ENCODE measurements at regions not wholly inside any gene's neighbourhood (a gene's known extent, or its start where the extent isn't known, plus 50 kb on each side); places are given as distances from the start of the nearest gene placed in this dataset.

GRCh38 chr5:90289837-90290236 is 119.7 kb downstream of the CETN3 start:
- no peak for TF ChIP-seq CTCF (IDR thresholded peaks at IDR 0.05)
- H3K36me3 Mint-ChIP-seq (ENCODE audit: unreplicated experiment): no peaks in the 10 kb centered on the region
- no peak overlapping the region for H3K27ac Mint-ChIP-seq (ENCODE audit: unreplicated experiment)
- no peak for DNase-seq (ENCODE audit: extremely low spot score, unreplicated experiment)
- no peaks in the 10 kb centered on the region for H3K9me3 Mint-ChIP-seq (ENCODE audit: unreplicated experiment)
- H3K27me3 Mint-ChIP-seq (ENCODE audit: unreplicated experiment): no peaks in the 10 kb centered on the region
- peaks cover 1% of the 10 kb centered on the region for H3K4me1 Mint-ChIP-seq (ENCODE audit: unreplicated experiment)
- no peak overlapping the region for H3K4me3 Mint-ChIP-seq (ENCODE audit: unreplicated experiment)

- no peak for TF ChIP-seq CTCF (IDR thresholded peaks at IDR 0.05)
- no peaks in the 10 kb centered on the region for H3K9me3 Mint-ChIP-seq (ENCODE audit: unreplicated experiment)
These were observed 122.5 kb downstream of the CETN3 start for GRCh38 chr5:90287036-90287435.

GRCh38 chr5:90285581-90285980 is 124.0 kb downstream of the CETN3 start:
- H3K4me1 Mint-ChIP-seq (ENCODE audit: unreplicated experiment): no peaks in the 10 kb centered on the region
- no peak overlapping the region for H3K4me3 Mint-ChIP-seq (ENCODE audit: unreplicated experiment)
- H3K27ac Mint-ChIP-seq (ENCODE audit: unreplicated experiment): no peak overlapping the region

More at GRCh38 chr5:90287036-90287435, 122.5 kb downstream of the CETN3 start:
- Mint-ChIP-seq H3K27ac (ENCODE audit: unreplicated experiment) (no peak overlapping the region), H3K4me3 (ENCODE audit: unreplicated experiment) (no peak overlapping the region), H3K4me1 (ENCODE audit: unreplicated experiment) (no peaks in the 10 kb centered on the region), H3K36me3 (ENCODE audit: unreplicated experiment) (no peaks in the 10 kb centered on the region), H3K27me3 (ENCODE audit: unreplicated experiment) (no peaks in the 10 kb centered on the region)
- no peak for DNase-seq (ENCODE audit: extremely low spot score, unreplicated experiment)

GRCh38 chr5:90284375-90284774 is 125.2 kb downstream of the CETN3 start:
- H3K27ac Mint-ChIP-seq (ENCODE audit: unreplicated experiment): no peak overlapping the region
- no peaks in the 10 kb centered on the region for H3K4me1 Mint-ChIP-seq (ENCODE audit: unreplicated experiment)
- no peak overlapping the region for H3K4me3 Mint-ChIP-seq (ENCODE audit: unreplicated experiment)
- no peak for TF ChIP-seq CTCF (IDR thresholded peaks at IDR 0.05)
- no peaks in the 10 kb centered on the region for H3K36me3 Mint-ChIP-seq (ENCODE audit: unreplicated experiment)
- peaks cover 3% of the 10 kb centered on the region for H3K27me3 Mint-ChIP-seq (ENCODE audit: unreplicated experiment)
- no peak for DNase-seq (ENCODE audit: extremely low spot score, unreplicated experiment)
- H3K9me3 Mint-ChIP-seq (ENCODE audit: unreplicated experiment): no peaks in the 10 kb centered on the region

More at GRCh38 chr5:90285581-90285980, 124.0 kb downstream of the CETN3 start:
- peaks cover 2% of the 10 kb centered on the region for H3K27me3 Mint-ChIP-seq (ENCODE audit: unreplicated experiment)
- DNase-seq (ENCODE audit: extremely low spot score, unreplicated experiment): no peak
- no peaks in the 10 kb centered on the region for H3K9me3 Mint-ChIP-seq (ENCODE audit: unreplicated experiment)
- H3K36me3 Mint-ChIP-seq (ENCODE audit: unreplicated experiment): no peaks in the 10 kb centered on the region
- no peak for TF ChIP-seq CTCF (IDR thresholded peaks at IDR 0.05)

- H3K4me1 Mint-ChIP-seq (ENCODE audit: unreplicated experiment): no peaks in the 10 kb centered on the region
- H3K27ac Mint-ChIP-seq (ENCODE audit: unreplicated experiment): no peak overlapping the region
- no peak for DNase-seq (ENCODE audit: extremely low spot score, unreplicated experiment)
- TF ChIP-seq CTCF (IDR thresholded peaks at IDR 0.05): no peak
- H3K4me3 Mint-ChIP-seq (ENCODE audit: unreplicated experiment): no peak overlapping the region
- H3K27me3 Mint-ChIP-seq (ENCODE audit: unreplicated experiment): peaks cover 7% of the 10 kb centered on the region
- no peaks in the 10 kb centered on the region for H3K36me3 Mint-ChIP-seq (ENCODE audit: unreplicated experiment)
- H3K9me3 Mint-ChIP-seq (ENCODE audit: unreplicated experiment): no peaks in the 10 kb centered on the region
These were observed 130.5 kb downstream of the CETN3 start for GRCh38 chr5:90279091-90279490.
